ENCODE measurements at regions not wholly inside any gene's neighbourhood (a gene's known extent, or its start where the extent isn't known, plus 50 kb on each side); places are given as distances from the start of the nearest gene placed in this dataset.

GRCh38 chr22:27445881-27446280, 355.7 kb downstream of the MN1 start:
- no peak for DNase-seq
- intact Hi-C loops (cut with DNase I) = no loop called here
- peak; percentile 24 for ATAC-seq (ENCODE audit: poor library complexity)

GRCh38 chr22:27447289-27447688, 354.3 kb downstream of the MN1 start:
- intact Hi-C loops (cut with DNase I) = no loop called here
- ATAC-seq (ENCODE audit: poor library complexity) = no peak
- no peak for DNase-seq

DNA sequence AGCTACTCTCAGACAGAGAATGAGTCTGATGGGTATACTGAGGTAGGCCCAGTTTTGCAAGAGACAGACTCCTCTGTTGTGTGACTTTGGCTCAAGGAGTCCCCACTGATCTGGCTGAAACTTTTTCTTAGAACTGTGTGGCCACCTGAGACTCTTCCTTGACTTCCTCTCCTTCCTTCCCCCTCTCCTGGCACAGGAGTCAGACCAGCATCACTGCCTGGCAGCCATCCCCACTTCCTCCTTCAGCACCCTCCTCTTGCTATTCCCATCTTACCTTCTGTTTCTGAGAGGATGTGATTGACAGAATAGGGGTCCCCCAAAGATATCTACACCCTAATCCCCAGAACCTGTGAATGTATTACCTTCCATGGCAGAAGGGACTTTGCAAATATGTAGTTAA, 351.1 kb downstream of the MN1 start:
- ATAC-seq (ENCODE audit: poor library complexity) (no peak), DNase-seq (no peak)
- intact Hi-C loops (cut with DNase I) = no loop called here

DNA sequence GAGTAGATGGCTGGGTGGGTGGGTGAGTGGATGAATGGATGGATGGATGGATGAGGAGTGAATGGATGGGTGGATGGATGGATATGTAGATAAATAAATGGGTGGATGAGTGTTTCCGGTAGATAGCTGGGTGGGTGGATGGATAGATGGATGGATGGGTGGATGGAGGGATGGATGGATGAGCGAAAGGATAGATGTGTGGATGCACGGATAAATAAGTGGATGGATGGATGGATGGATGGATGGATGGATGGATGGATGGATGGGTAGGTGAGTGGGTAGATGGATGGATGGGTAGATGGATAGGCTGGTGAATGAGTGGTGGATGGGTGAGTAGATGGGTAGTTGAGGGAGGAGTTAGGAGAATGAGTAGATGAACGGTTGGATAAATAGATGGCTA, 349.3 kb downstream of the MN1 start:
- ATAC-seq (ENCODE audit: poor library complexity) = no peak
- no peak for DNase-seq
- intact Hi-C loops (cut with DNase I) = no loop called here

DNA sequence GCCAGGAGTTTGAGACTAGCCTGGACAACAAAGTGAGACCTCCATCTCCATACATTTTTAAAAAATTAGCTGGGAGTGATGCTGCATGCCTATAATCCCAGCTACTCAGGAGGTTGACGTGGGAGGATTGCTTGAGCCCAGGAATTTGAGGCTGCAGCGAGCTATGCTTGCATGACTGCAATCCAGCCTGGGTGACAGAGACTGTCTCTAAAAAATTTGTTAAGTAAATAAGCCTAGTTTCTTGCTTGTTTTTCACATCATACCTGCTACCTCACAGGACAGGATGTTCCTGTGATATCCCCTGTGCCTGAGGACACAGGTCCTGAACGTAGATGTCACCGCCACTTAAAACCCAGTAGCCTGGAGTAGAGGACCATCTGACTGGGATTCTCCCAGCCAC, 348.6 kb downstream of the MN1 start:
- intact Hi-C loops (cut with DNase I) = no loop called here
- ATAC-seq (ENCODE audit: poor library complexity) (no peak), DNase-seq (no peak)

DNA sequence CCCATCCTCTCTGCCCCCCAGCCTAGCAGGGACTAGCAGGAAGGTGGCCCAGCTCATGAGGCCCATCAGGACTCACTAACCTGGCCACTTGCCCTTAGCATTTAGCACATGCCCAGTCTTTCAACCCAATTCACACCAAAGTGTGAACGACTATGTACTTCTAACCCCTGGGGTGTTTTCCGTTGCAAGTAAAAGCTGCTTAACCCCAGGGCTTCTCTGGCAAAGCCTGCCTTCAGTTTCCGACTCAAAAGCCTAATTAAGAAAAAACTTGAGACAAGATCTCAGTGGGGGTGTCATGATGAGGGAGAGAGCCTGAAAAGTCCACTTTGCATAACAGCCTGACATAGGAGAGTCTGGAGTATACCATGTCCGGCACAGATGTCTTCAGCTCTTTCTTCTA, 347.8 kb downstream of the MN1 start:
- no peak for ATAC-seq (ENCODE audit: poor library complexity)
- DNase-seq = no peak
- intact Hi-C loops (cut with DNase I) = no loop called here

DNA sequence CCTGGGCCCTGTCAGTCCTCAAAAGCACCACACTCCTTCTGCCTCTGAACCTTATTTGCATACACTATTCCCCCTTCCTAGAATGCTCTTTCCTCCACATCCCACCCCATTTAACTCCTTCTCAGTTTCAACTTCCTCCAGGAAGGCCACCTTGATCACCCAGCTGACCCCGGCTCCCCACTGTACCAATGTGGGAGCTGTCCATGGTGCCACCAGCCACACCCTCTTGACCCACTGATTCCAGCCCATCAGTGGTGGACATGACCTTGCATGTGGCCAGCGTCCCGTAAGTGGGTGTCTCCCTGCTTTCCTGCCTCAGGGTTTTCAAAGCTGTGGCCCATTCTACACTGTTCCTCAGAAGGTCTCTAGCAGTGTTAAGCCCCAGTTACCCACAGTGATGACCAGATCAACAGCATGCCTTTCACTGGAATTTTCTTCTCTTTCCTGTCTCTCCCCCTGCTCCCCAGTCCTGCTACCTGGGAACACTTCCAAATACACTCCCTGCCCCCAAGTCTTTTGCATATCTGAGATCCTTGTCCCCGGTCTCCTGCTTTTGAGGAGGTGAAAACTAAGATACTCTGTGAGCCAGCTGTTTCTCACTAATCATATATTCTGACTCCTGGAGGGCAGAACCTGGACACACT, 346.6 kb downstream of the MN1 start:
- ATAC-seq (ENCODE audit: poor library complexity) = no peak
- intact Hi-C loops (cut with DNase I) = no loop called here
- no peak for DNase-seq

DNA sequence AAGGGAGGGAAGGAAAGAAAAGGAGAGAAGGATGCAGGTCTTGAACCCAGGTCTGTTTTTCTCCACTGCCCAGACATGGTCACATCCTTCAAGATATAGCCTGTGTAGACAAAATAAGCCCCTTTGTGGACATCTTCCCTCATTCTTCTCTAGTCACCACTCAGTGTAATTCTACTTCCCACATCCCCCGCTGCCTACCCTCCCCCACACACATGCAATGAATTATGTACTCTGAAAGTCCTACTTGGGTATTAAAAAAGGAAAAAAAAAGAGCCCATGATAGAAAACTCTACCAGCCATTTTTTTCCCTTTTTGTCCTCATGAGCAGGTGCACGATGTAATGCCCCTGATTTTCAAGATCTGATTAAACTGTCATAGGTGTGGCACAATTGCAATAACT, 346.0 kb downstream of the MN1 start:
- DNase-seq (no peak), ATAC-seq (ENCODE audit: poor library complexity) (no peak)
- intact Hi-C loops (cut with DNase I) = no loop called here

- DNase-seq = no peak
- ATAC-seq (ENCODE audit: poor library complexity) = no peak
- intact Hi-C loops (cut with DNase I) = no loop called here
Observed at GRCh38 chr22:27456696-27457503, 344.7 kb downstream of the MN1 start.

GRCh38 chr22:27459999-27460398, 341.6 kb downstream of the MN1 start:
- intact Hi-C loops (cut with DNase I) = no loop called here
- DNase-seq (no peak), ATAC-seq (ENCODE audit: poor library complexity) (no peak)

DNA sequence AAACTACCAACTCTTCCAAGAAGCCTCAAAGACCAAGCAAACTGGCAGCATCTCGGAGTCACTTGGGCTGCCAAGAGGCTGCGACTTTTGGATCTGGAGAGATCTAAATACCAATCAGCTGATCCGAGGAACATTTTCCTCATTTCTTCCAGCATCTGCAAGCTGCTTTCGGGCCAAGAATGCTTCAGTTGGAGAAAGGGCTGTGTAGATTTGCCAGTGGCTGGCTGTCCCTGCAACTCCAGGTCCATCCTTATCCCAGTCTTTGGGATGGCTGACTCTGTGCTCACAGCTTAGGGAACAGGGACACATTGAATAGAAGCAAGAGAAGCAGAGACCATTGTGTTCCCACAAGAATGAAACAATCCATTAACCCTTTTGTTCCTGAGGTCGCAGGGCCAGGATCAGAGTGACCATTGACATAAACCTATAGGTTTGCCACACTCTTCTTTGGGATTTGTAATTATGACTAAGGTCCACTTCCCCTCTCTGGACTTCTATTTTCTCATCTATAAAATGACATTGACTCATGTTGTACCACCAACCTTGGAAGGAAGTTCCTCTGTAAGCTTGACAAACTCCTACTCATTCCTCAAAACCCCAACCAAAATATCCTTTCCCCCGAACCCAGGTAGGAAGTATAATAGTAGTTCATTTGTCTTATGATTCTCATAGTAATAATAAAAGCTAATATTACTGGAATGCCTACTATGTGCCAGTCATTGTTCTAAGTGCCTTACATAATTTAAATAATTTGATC, 340.8 kb downstream of the MN1 start:
- intact Hi-C loops (cut with DNase I) = no loop called here
- peak; percentile 80 for ATAC-seq (ENCODE audit: poor library complexity)
- peak; percentile 73 for DNase-seq

DNA sequence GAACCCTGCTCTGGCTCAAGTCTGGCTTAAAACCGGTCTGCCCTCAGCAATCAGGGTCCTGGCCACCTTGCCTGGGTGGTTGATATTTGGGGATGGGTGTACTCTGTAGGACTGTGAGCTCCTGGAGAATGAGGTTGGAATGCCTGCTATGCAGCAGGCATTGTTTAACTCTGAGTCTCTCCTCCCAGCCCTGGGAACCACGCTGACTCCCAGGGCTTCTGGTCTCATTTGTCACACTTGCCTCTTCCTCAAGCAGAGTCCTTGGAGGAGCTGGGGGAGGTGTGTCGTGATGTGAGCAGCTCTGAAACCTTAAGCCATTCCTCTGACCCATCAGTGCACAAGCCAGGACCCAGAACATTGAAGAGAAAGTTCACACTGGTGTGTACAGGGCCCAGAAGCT, 340.1 kb downstream of the MN1 start:
- ATAC-seq (ENCODE audit: poor library complexity) = no peak
- intact Hi-C loops (cut with DNase I) = no loop called here
- no peak for DNase-seq

DNA sequence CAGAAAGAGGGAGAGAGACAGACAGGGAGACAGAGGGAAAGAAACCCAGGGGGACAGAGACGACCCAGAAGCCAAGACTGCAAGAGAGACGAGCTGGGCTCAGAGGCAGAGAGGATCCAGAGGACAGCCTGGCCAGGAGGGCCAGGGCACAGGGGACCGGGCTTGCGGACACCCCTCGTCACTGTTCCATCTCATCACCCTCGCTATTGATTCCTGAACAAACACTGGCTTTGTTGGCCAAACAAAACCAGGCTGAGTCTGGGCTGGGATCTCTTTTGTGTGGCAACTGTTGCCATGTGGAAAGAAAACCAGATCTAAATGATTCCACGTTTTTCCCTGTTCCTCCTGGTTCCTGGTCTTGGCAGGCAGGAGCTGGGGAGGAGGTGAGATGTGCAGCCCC, 339.4 kb downstream of the MN1 start:
- DNase-seq (no peak), ATAC-seq (ENCODE audit: poor library complexity) (no peak)
- intact Hi-C loops (cut with DNase I) = no loop called here

GRCh38 chr22:27463121-27463660, 338.4 kb downstream of the MN1 start:
- DNase-seq (no peak), ATAC-seq (ENCODE audit: poor library complexity) (no peak)
- intact Hi-C loops (cut with DNase I) = no loop called here

GRCh38 chr22:27466229-27466628, 335.3 kb downstream of the MN1 start:
- intact Hi-C loops (cut with DNase I) = no loop called here
- no peak for ATAC-seq (ENCODE audit: poor library complexity)
- DNase-seq = no peak

- ATAC-seq (ENCODE audit: poor library complexity) (no peak), DNase-seq (no peak)
- intact Hi-C loops (cut with DNase I) = no loop called here
Observed at GRCh38 chr22:27466778-27467438, 334.6 kb downstream of the MN1 start.

DNA sequence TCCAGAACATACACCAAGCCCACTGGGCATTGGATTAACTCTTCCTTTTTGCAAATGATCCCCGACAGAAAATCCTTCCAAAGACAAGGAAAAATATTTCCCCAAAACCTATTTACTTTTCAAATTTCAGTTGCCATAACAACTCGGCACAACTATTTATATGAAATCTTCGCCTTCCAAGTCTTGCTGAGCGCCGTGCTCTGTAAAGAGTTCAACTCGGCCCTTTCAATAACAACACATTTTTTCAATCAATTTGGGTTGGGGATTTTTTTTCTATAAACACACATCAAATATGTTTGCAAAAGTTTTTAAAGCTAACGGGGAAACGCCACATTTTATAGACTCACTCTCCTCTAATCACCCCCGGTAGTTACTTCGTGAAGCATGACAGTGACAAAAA, 333.8 kb downstream of the MN1 start:
- intact Hi-C loops (cut with DNase I) = no loop called here
- ATAC-seq (ENCODE audit: poor library complexity) = no peak
- DNase-seq = no peak

DNA sequence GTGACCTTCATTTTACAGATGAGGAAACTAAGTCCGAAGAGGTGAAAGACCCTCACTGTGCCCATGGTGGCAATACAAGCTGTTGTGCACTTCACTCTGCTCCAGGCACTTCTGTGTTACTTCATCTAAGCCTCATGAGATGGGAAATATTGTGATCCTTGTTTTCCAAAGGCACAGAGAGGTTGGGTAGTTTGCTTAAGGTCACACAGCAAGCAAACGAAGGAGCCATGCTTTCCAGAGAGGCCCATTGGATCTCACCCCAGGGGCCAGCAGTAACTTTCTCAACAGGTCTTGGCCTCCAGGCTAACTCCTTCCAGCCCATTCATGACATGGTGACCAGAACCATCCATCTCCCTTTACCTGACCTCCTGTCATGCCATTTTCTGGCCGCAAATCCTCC, 332.8 kb downstream of the MN1 start:
- DNase-seq = no peak
- no peak for ATAC-seq (ENCODE audit: poor library complexity)
- intact Hi-C loops (cut with DNase I) = no loop called here

DNA sequence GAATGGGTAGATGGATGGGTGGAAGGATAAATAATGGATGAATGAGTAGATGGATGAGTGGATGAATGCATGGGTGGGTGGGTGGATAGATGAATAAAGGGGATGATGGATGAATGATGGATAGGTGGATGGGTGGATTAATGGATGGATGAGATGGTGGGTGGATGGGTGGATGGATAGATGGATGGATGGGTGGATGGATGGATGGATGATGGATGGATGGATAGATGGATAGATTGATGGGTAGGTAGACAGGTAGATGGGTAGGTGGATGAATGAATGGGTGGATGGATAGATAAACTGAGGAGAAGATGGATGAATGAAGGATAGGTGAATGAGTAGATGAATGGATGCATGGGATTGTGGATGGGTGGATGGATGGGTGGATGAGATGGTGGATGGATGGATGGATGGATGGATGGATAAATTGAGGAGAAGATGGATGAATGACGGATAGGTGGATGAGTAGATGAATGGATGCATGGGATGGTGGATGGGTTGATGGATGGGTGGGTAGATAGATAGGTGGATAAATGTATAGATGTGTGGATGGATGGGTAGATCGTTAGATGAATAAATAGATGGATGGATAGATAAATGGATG, 331.3 kb downstream of the MN1 start:
- no peak for ATAC-seq (ENCODE audit: poor library complexity)
- DNase-seq = no peak

More for the DNA sequence above, 331.3 kb downstream of the MN1 start:
- intact Hi-C loops (cut with DNase I) = no loop called here

All from Right ventricle myocardium superior (tissue), 1 donor.